ENCODE measurements at regions not wholly inside any gene's neighbourhood (a gene's known extent, or its start where the extent isn't known, plus 50 kb on each side); places are given as distances from the start of the nearest gene placed in this dataset.

- TF ChIP-seq CTCF (IDR thresholded peaks at IDR 0.05; ENCODE audit: control extremely low read depth in 1 of 3, insufficient read depth in 1 of 3, low read depth in 1 of 3, low read length in 3 of 3) (no peak), POLR2A (IDR thresholded peaks at IDR 0.05; ENCODE audit: control extremely low read depth in 1 of 2, low read depth in 2 of 2, low read length in 2 of 2) (no peak), RAD21 (IDR thresholded peaks at IDR 0.05 in 1 of 2, conservative IDR thresholded peaks at IDR 0.05 in 1 of 2; ENCODE audit: low read depth in 2 of 2, low read length in 2 of 2) (no peak), POLR2AphosphoS5 (IDR thresholded peaks at IDR 0.05; ENCODE audit: low read depth, low read length) (no peak), USF2 (IDR thresholded peaks at IDR 0.05; ENCODE audit: low read length) (no peak), GTF2F1 (IDR thresholded peaks at IDR 0.05; ENCODE audit: borderline replicate concordance, low read depth, low read length) (no peak), HDAC2 (IDR thresholded peaks at IDR 0.05; ENCODE audit: borderline replicate concordance in 1 of 2, low read depth in 2 of 2, low read length in 2 of 2) (no peak), GABPA (IDR thresholded peaks at IDR 0.05; ENCODE audit: borderline replicate concordance, insufficient read depth, low read length) (no peak), RFX5 (IDR thresholded peaks at IDR 0.05; ENCODE audit: borderline replicate concordance, low read depth, low read length) (no peak), RNF2 (IDR thresholded peaks at IDR 0.05; ENCODE audit: borderline replicate concordance, low read depth, low read length, missing control alignments, poor library complexity, severe bottlenecking) (no peak), RXRA (IDR thresholded peaks at IDR 0.05; ENCODE audit: insufficient read depth, low read depth, low read length) (no peak)
Measured at GRCh38 chr12:126507231-126507630, 1442.0 kb downstream of the AACS start.
